Ishikawa (cell line): ENCODE measurements at regions not wholly inside any gene's neighbourhood (a gene's known extent, or its start where the extent isn't known, plus 50 kb on each side); places are given as distances from the start of the nearest gene placed in this dataset.

Source experiments
- EGR1 ChIP-seq: IDR thresholded peaks from 2 replicates; pipeline ENCODE4 v1.6.1; 2012
- FOXM1 ChIP-seq: IDR thresholded peaks from 2 replicates; pipeline ENCODE4 v1.6.1; 2012; ENCODE audit warnings: low read depth, borderline replicate concordance
- YY1 ChIP-seq: IDR thresholded peaks from 2 replicates; pipeline ENCODE4 v1.6.1; 2012; ENCODE audit warnings: low read depth
- TF ChIP-seq, protein P1 (sequence below): IDR thresholded peaks from 2 replicates; pipeline ENCODE4 v1.6.1; 2012
- TF ChIP-seq, protein P2 (sequence below): IDR thresholded peaks from 2 replicates; pipeline ENCODE4 v1.6.1; 2012; ENCODE audit warnings: low read depth, mild to moderate bottlenecking

DNA sequence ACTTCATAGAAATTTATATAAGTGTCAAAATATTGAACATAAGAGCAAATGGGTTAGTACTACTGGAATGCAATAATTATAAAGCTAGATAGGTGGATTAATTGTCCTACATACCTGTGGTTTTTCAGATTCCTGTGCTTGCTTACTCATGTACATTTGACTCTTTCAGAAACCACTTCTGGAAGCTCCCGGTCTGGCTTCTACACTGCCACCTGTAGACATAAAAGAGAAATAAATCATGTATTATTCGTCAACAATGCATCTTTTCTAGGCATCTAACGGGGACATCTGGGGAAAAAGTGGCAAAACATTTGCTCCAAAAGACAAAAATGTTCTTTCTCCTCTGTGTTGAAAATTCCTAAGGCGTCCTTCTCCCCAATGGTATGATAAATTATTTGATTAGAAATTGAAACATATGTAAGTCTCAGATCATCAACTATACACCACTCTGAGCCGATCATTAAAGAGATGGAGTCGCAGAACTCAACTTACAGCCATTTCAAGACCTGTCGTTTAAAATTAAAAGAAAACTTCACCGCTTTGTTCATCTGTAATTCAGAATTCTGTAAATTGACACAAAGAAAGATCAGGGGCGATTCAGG, 648.7 kb upstream of the DIPK2B start:
- TF ChIP-seq, protein P1, sequence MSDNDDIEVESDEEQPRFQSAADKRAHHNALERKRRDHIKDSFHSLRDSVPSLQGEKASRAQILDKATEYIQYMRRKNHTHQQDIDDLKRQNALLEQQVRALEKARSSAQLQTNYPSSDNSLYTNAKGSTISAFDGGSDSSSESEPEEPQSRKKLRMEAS = no peak
- no peak for TF ChIP-seq EGR1
- TF ChIP-seq, protein P2, sequence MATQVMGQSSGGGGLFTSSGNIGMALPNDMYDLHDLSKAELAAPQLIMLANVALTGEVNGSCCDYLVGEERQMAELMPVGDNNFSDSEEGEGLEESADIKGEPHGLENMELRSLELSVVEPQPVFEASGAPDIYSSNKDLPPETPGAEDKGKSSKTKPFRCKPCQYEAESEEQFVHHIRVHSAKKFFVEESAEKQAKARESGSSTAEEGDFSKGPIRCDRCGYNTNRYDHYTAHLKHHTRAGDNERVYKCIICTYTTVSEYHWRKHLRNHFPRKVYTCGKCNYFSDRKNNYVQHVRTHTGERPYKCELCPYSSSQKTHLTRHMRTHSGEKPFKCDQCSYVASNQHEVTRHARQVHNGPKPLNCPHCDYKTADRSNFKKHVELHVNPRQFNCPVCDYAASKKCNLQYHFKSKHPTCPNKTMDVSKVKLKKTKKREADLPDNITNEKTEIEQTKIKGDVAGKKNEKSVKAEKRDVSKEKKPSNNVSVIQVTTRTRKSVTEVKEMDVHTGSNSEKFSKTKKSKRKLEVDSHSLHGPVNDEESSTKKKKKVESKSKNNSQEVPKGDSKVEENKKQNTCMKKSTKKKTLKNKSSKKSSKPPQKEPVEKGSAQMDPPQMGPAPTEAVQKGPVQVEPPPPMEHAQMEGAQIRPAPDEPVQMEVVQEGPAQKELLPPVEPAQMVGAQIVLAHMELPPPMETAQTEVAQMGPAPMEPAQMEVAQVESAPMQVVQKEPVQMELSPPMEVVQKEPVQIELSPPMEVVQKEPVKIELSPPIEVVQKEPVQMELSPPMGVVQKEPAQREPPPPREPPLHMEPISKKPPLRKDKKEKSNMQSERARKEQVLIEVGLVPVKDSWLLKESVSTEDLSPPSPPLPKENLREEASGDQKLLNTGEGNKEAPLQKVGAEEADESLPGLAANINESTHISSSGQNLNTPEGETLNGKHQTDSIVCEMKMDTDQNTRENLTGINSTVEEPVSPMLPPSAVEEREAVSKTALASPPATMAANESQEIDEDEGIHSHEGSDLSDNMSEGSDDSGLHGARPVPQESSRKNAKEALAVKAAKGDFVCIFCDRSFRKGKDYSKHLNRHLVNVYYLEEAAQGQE = no peak
- TF ChIP-seq FOXM1 = no peak
- no peak for TF ChIP-seq YY1
